Body of pancreas (tissue), 4 donors: ENCODE measurements at regions not wholly inside any gene's neighbourhood (a gene's known extent, or its start where the extent isn't known, plus 50 kb on each side); places are given as distances from the start of the nearest gene placed in this dataset.

Source experiments
- POLR2A ChIP-seq, 3 donors: fragments of 450-650 bp; IDR thresholded peaks; one replicate each; pipeline ENCODE4 v1.6.1; 2016; ENCODE audit warnings: antibody characterized with exemption in 3 of 3, mild to moderate bottlenecking in 2 of 3
- TF ChIP-seq, protein P1 (sequence below), 7 experiments: fragments of 450-650 bp in 4 of 7; fragments of 200-600 bp in 3 of 7; sonication (generic) in 3 of 7; IDR thresholded peaks; one replicate each; pipeline ENCODE4 v1.5.1; 2016 to 2019; ENCODE audit warnings: antibody characterized with exemption in 7 of 7

DNA sequence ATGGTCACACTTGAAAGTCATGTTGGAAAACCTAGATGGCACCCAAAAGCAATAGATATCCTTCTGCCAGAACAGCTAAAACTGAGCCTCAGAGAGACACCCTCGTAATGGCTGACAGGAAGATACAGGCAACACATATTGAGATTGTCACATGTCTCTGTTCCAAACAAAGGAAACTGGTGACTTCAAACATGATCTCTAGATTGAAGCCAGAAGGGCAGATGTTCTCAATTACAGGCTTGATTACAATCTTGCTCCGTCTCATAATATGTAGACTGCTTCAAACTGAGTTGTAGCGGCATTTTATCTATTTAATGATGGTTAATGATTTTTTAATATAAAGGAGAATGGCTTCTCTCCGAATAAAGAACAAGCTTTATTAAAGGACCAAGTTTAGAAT, 774.3 kb downstream of the KCTD16 start:
- TF ChIP-seq POLR2A (IDR thresholded peaks at IDR 0.05): no peak
- TF ChIP-seq, protein P1, sequence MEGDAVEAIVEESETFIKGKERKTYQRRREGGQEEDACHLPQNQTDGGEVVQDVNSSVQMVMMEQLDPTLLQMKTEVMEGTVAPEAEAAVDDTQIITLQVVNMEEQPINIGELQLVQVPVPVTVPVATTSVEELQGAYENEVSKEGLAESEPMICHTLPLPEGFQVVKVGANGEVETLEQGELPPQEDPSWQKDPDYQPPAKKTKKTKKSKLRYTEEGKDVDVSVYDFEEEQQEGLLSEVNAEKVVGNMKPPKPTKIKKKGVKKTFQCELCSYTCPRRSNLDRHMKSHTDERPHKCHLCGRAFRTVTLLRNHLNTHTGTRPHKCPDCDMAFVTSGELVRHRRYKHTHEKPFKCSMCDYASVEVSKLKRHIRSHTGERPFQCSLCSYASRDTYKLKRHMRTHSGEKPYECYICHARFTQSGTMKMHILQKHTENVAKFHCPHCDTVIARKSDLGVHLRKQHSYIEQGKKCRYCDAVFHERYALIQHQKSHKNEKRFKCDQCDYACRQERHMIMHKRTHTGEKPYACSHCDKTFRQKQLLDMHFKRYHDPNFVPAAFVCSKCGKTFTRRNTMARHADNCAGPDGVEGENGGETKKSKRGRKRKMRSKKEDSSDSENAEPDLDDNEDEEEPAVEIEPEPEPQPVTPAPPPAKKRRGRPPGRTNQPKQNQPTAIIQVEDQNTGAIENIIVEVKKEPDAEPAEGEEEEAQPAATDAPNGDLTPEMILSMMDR (IDR thresholded peaks at IDR 0.05): no peak
